ENCODE measurements at regions not wholly inside any gene's neighbourhood (a gene's known extent, or its start where the extent isn't known, plus 50 kb on each side); places are given as distances from the start of the nearest gene placed in this dataset.

GRCh38 chr12:125451408-125451807 lies 386.2 kb downstream of the AACS start:
- Histone ChIP-seq H2AFZ (ENCODE audit: low read length) (no peak overlapping the region), H2BK5ac (ENCODE audit: insufficient read length, low read length) (no peak overlapping the region), H3K14ac (ENCODE audit: insufficient read depth, low read length) (no peak overlapping the region), H3K4me1 (ENCODE audit: insufficient read depth, low read length) (no peaks in the 10 kb centered on the region; the same call in 1 of the 2 replicates), H2BK20ac (ENCODE audit: low read depth, low read length, poor library complexity, severe bottlenecking) (no peak overlapping the region), H3K79me1 (ENCODE audit: insufficient read depth, low read depth, low read length, poor library complexity, severe bottlenecking) (no peaks in the 10 kb centered on the region), H3K23me2 (ENCODE audit: insufficient read length, low read depth, low read length, poor library complexity, severe bottlenecking) (no peaks in the 10 kb centered on the region), H3K9ac (ENCODE audit: extremely low read depth, insufficient read length, low read length) (no peak overlapping the region), H2BK120ac (ENCODE audit: low read depth, low read length, poor library complexity, severe bottlenecking) (no peak overlapping the region), H3K56ac (ENCODE audit: insufficient read length, low read depth, low read length) (no peak overlapping the region), H3K23ac (ENCODE audit: insufficient read length, low read depth, low read length) (no peak overlapping the region), H3T11ph (ENCODE audit: low read length) (no peak overlapping the region), H3K27me3 (ENCODE audit: insufficient read depth, low read length) (no peaks in the 10 kb centered on the region), H4K8ac (replicated peaks; ENCODE audit: insufficient read length, low read depth, low read length) (no peak overlapping the region), H3K79me2 (ENCODE audit: insufficient read depth, low read length) (no peaks in the 10 kb centered on the region), H4K5ac (ENCODE audit: insufficient read length, low read depth, low read length) (no peak overlapping the region), H2BK12ac (ENCODE audit: insufficient read length, low read depth, low read length) (no peak overlapping the region), H3K4ac (ENCODE audit: low read depth, low read length) (no peak overlapping the region), H2BK15ac (ENCODE audit: low read depth, low read length) (no peak overlapping the region), H3K9me3 (ENCODE audit: control insufficient read depth, low read depth, low read length) (no peaks in the 10 kb centered on the region), H2AK5ac (ENCODE audit: insufficient read length, low read length) (no peak overlapping the region), H4K91ac (ENCODE audit: insufficient read length, low read depth, low read length) (no peak overlapping the region), H3K27ac (ENCODE audit: insufficient read length, low read depth, low read length) (no peak overlapping the region), H3K4me2 (ENCODE audit: insufficient read depth, insufficient read length, low read length) (no peak overlapping the region), H3K18ac (ENCODE audit: insufficient read length, low read depth, low read length) (no peak overlapping the region), H4K20me1 (ENCODE audit: control insufficient read depth, insufficient read depth, insufficient read length) (no peaks in the 10 kb centered on the region)
- Mint-ChIP-seq H3K4me1 (peaks cover 0 to 12% of the 10 kb centered on the region in 2 experiments; a peak in 2 of 4 replicates), H3K27ac (no peak overlapping the region), H3K36me3 (ENCODE audit: insufficient read depth in 1 of 3, low read depth in 3 of 3) (peaks cover 0 to 4% (median 3%) of the 10 kb centered on the region in 3 experiments; a peak in 4 of 7 replicates), H3K4me3 (no peak overlapping the region), H3K9me3 (peaks cover 0 to 4% of the 10 kb centered on the region in 2 experiments; a peak in 2 of 5 replicates), H3K27me3 (ENCODE audit: low read depth) (no peaks in the 10 kb centered on the region)
- TF ChIP-seq, protein P1, sequence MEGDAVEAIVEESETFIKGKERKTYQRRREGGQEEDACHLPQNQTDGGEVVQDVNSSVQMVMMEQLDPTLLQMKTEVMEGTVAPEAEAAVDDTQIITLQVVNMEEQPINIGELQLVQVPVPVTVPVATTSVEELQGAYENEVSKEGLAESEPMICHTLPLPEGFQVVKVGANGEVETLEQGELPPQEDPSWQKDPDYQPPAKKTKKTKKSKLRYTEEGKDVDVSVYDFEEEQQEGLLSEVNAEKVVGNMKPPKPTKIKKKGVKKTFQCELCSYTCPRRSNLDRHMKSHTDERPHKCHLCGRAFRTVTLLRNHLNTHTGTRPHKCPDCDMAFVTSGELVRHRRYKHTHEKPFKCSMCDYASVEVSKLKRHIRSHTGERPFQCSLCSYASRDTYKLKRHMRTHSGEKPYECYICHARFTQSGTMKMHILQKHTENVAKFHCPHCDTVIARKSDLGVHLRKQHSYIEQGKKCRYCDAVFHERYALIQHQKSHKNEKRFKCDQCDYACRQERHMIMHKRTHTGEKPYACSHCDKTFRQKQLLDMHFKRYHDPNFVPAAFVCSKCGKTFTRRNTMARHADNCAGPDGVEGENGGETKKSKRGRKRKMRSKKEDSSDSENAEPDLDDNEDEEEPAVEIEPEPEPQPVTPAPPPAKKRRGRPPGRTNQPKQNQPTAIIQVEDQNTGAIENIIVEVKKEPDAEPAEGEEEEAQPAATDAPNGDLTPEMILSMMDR (conservative IDR thresholded peaks at IDR 0.05) = no peak
- no peak for DNase-seq
- no CpG with 5 or more reads among the region's 2 CpGs for WGBS (ENCODE audit: extremely low coverage, insufficient read length, low lambda C conversion rate)

Measured in H9 (cell line).